Left ventricle myocardium superior (tissue), 1 donor: ENCODE measurements at regions not wholly inside any gene's neighbourhood (a gene's known extent, or its start where the extent isn't known, plus 50 kb on each side); places are given as distances from the start of the nearest gene placed in this dataset.
"Not testable (repeated sequence)": the region's sequence is repeated elsewhere in the genome, so short reads cannot be mapped to it uniquely, and the experiment has no call there.

ENCODE experiments used
- ATAC-seq: fragments of 200-7000 bp; cut with Tn5 transposase; one replicate; pipeline ENCODE4 v1.9.1; 2020; ENCODE audit warnings: mild to moderate bottlenecking, moderate library complexity
- DNase-seq: peaks from one replicate; pipeline ENCODE4 v3.0.0-alpha.2; 2020
- intact Hi-C: fragments of 100-400 bp; cut with micrococcal nuclease; formaldehyde crosslinking; loops from one replicate; pipeline ENCODE4 v1.11.0; 2022
- donor health status: DM: no; HTN: yes; CAD: no; lungs with severe emphysema.

DNA sequence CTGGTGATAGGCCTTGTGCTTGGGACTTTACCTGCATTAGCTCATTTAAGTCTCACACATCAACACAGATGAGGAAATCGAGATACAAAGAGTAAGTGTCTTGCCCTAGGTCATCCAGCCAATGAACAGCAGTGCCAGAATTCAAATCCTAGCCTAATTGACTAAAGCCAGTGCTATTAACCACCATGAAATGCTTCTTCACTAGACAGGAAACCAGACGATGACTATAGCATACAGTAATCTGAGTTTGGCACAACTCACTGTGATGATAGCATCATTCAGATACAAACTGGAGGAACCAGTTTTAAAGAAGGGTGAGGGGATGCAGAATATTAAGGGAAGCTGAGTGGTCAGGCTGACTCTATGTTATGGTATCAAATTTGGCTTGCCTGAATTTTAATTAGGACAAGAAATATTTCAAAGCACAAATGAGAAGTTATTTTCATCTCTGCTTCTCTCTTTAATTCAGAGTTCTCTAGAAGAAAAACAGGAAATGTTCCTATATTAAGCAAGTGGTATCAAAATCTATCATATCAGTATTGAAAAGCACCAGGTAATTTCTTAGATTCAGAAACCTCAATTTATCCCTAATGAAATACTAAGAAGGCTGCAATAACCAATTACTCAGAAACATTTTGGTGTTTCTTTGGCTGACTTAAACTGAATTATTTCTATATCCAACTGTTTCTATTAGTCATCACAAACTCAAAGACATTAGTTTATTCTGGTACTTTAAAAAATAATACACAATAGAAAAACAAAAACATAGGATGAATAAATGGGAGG is 147.0 kb upstream of the RASA1 start:
- intact Hi-C loops: no loop called here
- ATAC-seq (no peak), DNase-seq (no peak)

DNA sequence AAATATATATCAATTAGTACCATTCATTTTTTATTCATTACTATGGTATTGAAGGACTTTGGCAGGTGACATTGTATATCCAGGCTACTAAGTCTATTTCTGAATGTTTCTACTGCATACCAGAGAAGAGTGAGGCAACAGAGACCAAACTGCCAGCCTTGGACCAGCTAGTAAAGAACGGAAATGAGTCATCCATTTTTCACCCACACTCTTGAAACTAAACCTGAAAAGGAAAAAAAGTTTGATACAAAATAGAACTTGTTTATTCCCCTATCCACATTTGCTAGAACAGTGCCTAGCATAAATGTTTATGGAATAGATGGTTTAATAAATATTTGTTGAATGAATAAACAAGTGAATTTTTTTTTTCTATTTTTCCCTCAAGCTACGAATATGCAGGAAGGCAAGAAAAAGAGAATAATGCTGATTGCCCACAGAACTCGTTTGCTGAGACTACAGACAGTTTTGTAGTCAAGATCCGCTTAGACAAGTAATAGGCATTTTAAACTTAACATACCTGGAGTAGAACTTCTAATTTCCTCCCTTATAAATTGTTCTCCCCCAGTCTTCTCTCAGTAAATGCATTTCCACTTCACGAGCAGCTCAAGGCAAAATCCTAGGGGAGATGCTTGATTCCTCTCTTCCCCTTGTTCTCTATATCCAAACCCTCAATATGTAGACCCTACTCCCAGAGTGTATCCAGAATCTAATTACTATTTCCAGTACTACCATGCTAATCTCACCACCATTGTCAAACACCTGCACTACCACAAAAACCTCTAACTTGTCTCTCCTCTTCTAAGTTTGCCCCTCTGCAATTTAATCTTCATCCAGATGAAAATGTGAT is 146.2 kb upstream of the RASA1 start:
- intact Hi-C loops: no loop called here
- peak; percentile 61 for ATAC-seq
- no peak for DNase-seq

- intact Hi-C loops: no loop called here
- ATAC-seq (no peak), DNase-seq (no peak)
Measured at GRCh38 chr5:87122151-87122977, 145.3 kb upstream of the RASA1 start.

GRCh38 chr5:87125766-87126165 is 141.9 kb upstream of the RASA1 start:
- ATAC-seq: no peak
- intact Hi-C loops: no loop called here
- DNase-seq: no peak

DNA sequence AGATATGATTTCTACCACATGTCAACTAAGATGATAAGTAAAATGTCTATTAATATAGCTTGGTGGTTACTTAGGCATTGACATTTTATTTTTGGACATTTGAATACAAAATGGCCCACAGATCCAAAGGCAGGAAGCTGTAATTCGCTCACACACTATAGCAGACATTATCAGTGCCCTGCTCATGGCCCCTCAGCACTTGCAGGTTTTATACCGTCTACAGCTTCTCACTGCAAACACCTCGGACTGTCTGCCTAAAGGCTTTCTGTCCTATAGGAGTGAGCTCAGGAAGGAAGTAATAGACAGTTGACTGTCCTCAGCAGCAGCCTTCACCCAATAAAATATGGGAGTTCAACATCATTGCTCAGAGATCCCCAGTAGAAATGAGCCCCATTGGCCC is 140.8 kb upstream of the RASA1 start:
- no peak for ATAC-seq
- intact Hi-C loops: no loop called here

GRCh38 chr5:87127426-87127825 is 140.3 kb upstream of the RASA1 start:
- ATAC-seq (no peak), DNase-seq (no peak)
- intact Hi-C loops: no loop called here

More for the DNA sequence above, 140.8 kb upstream of the RASA1 start:
- DNase-seq: no peak

GRCh38 chr5:87127956-87128687 is 139.6 kb upstream of the RASA1 start:
- intact Hi-C loops: no loop called here

GRCh38 chr5:87129046-87129445 is 138.6 kb upstream of the RASA1 start:
- DNase-seq (no peak), ATAC-seq (no peak)
- intact Hi-C loops: no loop called here

More at GRCh38 chr5:87127956-87128687, 139.6 kb upstream of the RASA1 start:
- DNase-seq (no peak), ATAC-seq (no peak)

GRCh38 chr5:87132696-87133095 is 135.0 kb upstream of the RASA1 start:
- intact Hi-C loops: no loop called here
- no peak for DNase-seq

GRCh38 chr5:87134513-87134912 is 133.2 kb upstream of the RASA1 start:
- ATAC-seq, intact Hi-C loops, DNase-seq: not testable (repeated sequence)

More at GRCh38 chr5:87132696-87133095, 135.0 kb upstream of the RASA1 start:
- ATAC-seq: no peak

GRCh38 chr5:87136096-87136495 is 131.6 kb upstream of the RASA1 start:
- intact Hi-C loops: no loop called here
- ATAC-seq (peak; percentile 52), DNase-seq (no peak)

DNA sequence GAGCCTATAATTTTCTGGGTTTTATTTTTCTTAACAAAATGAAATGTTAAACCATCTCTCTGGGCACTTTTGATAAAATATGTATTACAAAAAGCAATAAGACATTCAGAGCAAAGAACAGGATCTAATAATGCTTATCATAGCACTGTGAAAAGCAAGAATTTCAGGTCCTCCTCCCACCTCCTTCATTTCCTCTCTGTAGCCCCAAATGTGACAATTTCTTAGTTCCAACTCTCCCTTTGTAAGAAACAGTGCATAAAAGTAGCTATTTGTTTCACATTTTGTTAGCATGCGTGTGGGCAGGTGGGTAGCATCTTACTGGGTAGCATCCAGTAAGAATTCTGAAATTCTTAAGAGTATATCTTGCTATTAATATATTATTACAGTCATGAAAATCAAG is 130.9 kb upstream of the RASA1 start:
- ATAC-seq (no peak), DNase-seq (no peak)
- intact Hi-C loops: no loop called here

GRCh38 chr5:87137283-87137682 is 130.4 kb upstream of the RASA1 start:
- intact Hi-C loops: no loop called here
- peak; percentile 93 for ATAC-seq
- peak; percentile 62 for DNase-seq

DNA sequence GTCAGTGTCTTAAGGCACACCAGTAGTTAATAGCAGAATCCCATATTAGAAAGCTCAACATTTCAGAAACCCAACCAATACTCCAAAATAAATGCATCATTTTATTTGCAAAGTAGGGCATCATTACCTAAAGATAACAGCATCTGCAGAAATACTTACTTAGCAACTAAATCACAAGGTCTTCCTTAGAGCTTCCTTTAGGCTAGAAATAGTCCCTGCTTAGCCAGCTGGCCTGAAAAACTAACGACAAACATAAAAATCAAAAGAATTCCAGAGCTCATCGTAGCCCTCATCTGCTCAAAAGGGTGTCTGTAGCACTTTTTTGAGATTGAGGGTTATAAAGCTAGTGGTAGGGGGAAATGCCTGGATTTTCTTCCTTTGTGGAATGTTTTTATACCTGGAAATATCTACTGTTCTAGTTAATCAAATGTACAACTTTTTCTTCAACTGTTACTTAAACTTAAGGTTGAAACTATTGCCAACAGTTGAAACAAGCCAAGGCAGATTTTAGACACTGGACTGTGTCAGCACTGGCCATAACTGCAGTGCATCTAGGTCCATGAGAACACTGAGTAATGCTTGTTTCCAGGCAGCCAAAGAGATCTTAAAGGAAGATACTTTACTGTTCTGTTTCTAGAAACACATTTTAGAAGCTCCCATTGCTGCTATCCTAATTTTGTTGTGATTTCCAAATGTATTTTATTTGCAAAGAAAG is 129.4 kb upstream of the RASA1 start:
- ATAC-seq (peak; percentile 79), DNase-seq (no peak)
- intact Hi-C loops: no loop called here

GRCh38 chr5:87139795-87140194 is 127.9 kb upstream of the RASA1 start:
- intact Hi-C loops: no loop called here
- no peak for ATAC-seq
- DNase-seq: no peak

GRCh38 chr5:87141544-87141943 is 126.1 kb upstream of the RASA1 start:
- intact Hi-C loops: no loop called here
- ATAC-seq: no peak
- no peak for DNase-seq

- ATAC-seq, intact Hi-C loops, DNase-seq: not testable (repeated sequence)
Measured at GRCh38 chr5:87145853-87146252, 121.8 kb upstream of the RASA1 start.

DNA sequence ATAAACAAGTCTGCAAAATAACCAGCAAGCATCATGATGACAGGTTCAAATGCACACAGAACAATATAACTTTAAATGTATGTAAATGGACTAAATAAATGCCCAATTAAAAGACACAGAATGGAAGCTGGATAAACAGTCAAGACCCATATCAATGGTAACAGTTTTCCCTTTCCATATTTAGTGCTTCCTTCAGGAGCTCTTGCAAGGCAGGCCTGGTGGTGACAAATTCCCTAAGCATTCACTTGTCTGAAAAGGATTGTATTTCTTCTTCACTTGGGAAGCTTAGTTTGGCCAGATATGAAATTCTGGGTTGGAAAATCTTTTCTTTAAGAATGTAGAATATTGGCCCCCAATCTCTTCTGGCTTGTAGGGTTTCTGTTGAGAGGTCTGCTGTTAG is 120.2 kb upstream of the RASA1 start:
- DNase-seq: no peak
- ATAC-seq: no peak
- intact Hi-C loops: no loop called here
